HepG2 (cell line): ENCODE measurements at regions not wholly inside any gene's neighbourhood (a gene's known extent, or its start where the extent isn't known, plus 50 kb on each side); places are given as distances from the start of the nearest gene placed in this dataset.

Experiments
- AFF4 ChIP-seq: sonication (generic); formaldehyde crosslinking; IDR thresholded peaks from 2 replicates; pipeline ENCODE4 v1.4.0; 2020; ENCODE audit warnings: missing genetic modification reagents
- CTCF ChIP-seq: sonication (generic); formaldehyde crosslinking; IDR thresholded peaks from 2 replicates; pipeline ENCODE4 v1.5.0; 2020; ENCODE audit warnings: mild to moderate bottlenecking, missing genetic modification reagents, moderate library complexity
- KLF16 ChIP-seq, 2 experiments: sonication (generic) in 1 of 2; formaldehyde crosslinking in 1 of 2; IDR thresholded peaks; 2 replicates each; pipeline versions ENCODE4 v1.6.1 to v1.8.0; 2016 to 2023; ENCODE audit warnings: missing genetic modification reagents in 2 of 2, missing compliant biosample characterization in 1 of 2
- MXI1 ChIP-seq: IDR thresholded peaks from 3 replicates; pipeline ENCODE4 v1.6.1; 2012; ENCODE audit warnings: low read depth, low read length, inconsistent platforms, borderline replicate concordance
- POLR2A ChIP-seq, 2 experiments: IDR thresholded peaks; 2 replicates each; pipeline ENCODE4 v1.6.1; 2011; ENCODE audit warnings: low read depth in 2 of 2, low read length in 2 of 2, mild to moderate bottlenecking in 1 of 2, moderate library complexity in 1 of 2; ENCODE audit not compliant: insufficient read depth in 1 of 2
- SPEN ChIP-seq: sonication (generic); formaldehyde crosslinking; IDR thresholded peaks from 2 replicates; pipeline ENCODE4 v1.5.1; 2020; ENCODE audit warnings: low read depth, mild to moderate bottlenecking, missing genetic modification reagents
- SRY ChIP-seq: sonication (generic); formaldehyde crosslinking; IDR thresholded peaks from 2 replicates; pipeline ENCODE4 v1.8.0; 2022; ENCODE audit warnings: mild to moderate bottlenecking, missing genetic modification reagents
- ZBTB39 ChIP-seq: sonication (generic); formaldehyde crosslinking; IDR thresholded peaks from 2 replicates; pipeline ENCODE4 v1.5.0; 2020; ENCODE audit warnings: missing genetic modification reagents
- ZNF18 ChIP-seq: sonication (generic); formaldehyde crosslinking; IDR thresholded peaks from 2 replicates; pipeline ENCODE4 v1.8.0; 2022; ENCODE audit warnings: mild to moderate bottlenecking, missing genetic modification reagents; ENCODE audit not compliant: insufficient replicate concordance
- ZNF317 ChIP-seq: sonication (generic); formaldehyde crosslinking; IDR thresholded peaks from 2 replicates; pipeline ENCODE4 v1.5.0; 2020; ENCODE audit warnings: mild to moderate bottlenecking, missing genetic modification reagents
- ZXDC ChIP-seq: sonication (generic); formaldehyde crosslinking; IDR thresholded peaks from 2 replicates; pipeline ENCODE4 v1.5.0; 2020; ENCODE audit warnings: mild to moderate bottlenecking, missing genetic modification reagents

GRCh38 chr3:83524901-83525300 lies 1433.9 kb upstream of the CADM2 start:
- TF ChIP-seq ZNF18 (CRISPR knock-in tag) (no peak), CTCF (no peak), ZBTB39 (no peak), SRY (CRISPR knock-in tag) (no peak), SPEN (no peak), POLR2A (IDR thresholded peaks at IDR 0.05; ENCODE audit: insufficient read depth in 1 of 2, low read depth in 2 of 2, low read length in 2 of 2) (no peak), AFF4 (no peak), ZXDC (no peak), MXI1 (no peak), ZNF317 (CRISPR knock-in tag) (no peak), KLF16 (CRISPR knock-in tag; IDR thresholded peaks at IDR 0.05) (no peak)
